Smooth muscle cell (in vitro differentiated cells): ENCODE measurements at regions not wholly inside any gene's neighbourhood (a gene's known extent, or its start where the extent isn't known, plus 50 kb on each side); places are given as distances from the start of the nearest gene placed in this dataset.

ENCODE experiments used
- DNase-seq: peaks from one replicate; lab custom pipeline; 2025; ENCODE audit not compliant: unreplicated experiment; lab: John Stamatoyannopoulos, UW
- H2AFZ ChIP-seq: fragments of 200-600 bp; sonication (generic); 2 replicates; pipeline ENCODE4 v1.6.0; 2016; ENCODE audit warnings: antibody characterized with exemption, low read depth, mild to moderate bottlenecking
- H3F3A ChIP-seq: fragments of 200-600 bp; sonication (generic); 2 replicates; pipeline ENCODE4 v1.6.0; 2017; ENCODE audit warnings: antibody characterized with exemption, low read depth
- H3K27ac ChIP-seq: fragments of 200-600 bp; sonication (generic); 2 replicates; pipeline ENCODE4 v1.5.1; 2016; ENCODE audit warnings: low read depth, mild to moderate bottlenecking
- H3K27me3 ChIP-seq: fragments of 200-600 bp; sonication (generic); 2 replicates; pipeline ENCODE4 v1.6.1; 2016; ENCODE audit warnings: low read depth, mild to moderate bottlenecking
- H3K36me3 ChIP-seq: fragments of 200-600 bp; sonication (generic); 2 replicates; pipeline ENCODE4 v1.5.1; 2016; ENCODE audit warnings: low read depth
- H3K4me1 ChIP-seq: fragments of 200-600 bp; sonication (generic); 2 replicates; pipeline ENCODE4 v1.5.1; 2016; ENCODE audit warnings: low read depth
- H3K4me2 ChIP-seq: fragments of 200-600 bp; sonication (generic); 2 replicates; pipeline ENCODE4 v1.6.0; 2016; ENCODE audit warnings: mild to moderate bottlenecking
- H3K4me3 ChIP-seq: fragments of 200-600 bp; sonication (generic); 2 replicates; pipeline ENCODE4 v1.5.1; 2016; ENCODE audit warnings: mild to moderate bottlenecking
- H3K79me2 ChIP-seq: fragments of 200-600 bp; sonication (generic); 2 replicates; pipeline ENCODE4 v1.6.0; 2016; ENCODE audit warnings: low read depth, mild to moderate bottlenecking
- H3K9ac ChIP-seq: fragments of 200-600 bp; sonication (generic); 2 replicates; pipeline ENCODE4 v1.6.0; 2016; ENCODE audit warnings: low read depth
- H3K9me3 ChIP-seq: fragments of 200-600 bp; sonication (generic); replicated peaks from 2 replicates; pipeline ENCODE4 v1.5.1; 2016; ENCODE audit warnings: low read depth
- H4K20me1 ChIP-seq: fragments of 200-600 bp; sonication (generic); 2 replicates; pipeline ENCODE4 v1.6.0; 2016; ENCODE audit warnings: low read depth
- CTCF ChIP-seq: fragments of 200-600 bp; sonication (generic); IDR thresholded peaks from 2 replicates; pipeline ENCODE4 v1.5.1; 2017; ENCODE audit warnings: borderline replicate concordance, mild to moderate bottlenecking, antibody characterized with exemption; ENCODE audit not compliant: insufficient read depth, poor library complexity, severe bottlenecking
- WGBS: methylation state at CpG from one replicate; pipeline ENCODE4 v1.1.7; 2016; ENCODE audit warnings: low lambda C conversion rate; 5-methylcytosine and 5-hydroxymethylcytosine counted together

DNA sequence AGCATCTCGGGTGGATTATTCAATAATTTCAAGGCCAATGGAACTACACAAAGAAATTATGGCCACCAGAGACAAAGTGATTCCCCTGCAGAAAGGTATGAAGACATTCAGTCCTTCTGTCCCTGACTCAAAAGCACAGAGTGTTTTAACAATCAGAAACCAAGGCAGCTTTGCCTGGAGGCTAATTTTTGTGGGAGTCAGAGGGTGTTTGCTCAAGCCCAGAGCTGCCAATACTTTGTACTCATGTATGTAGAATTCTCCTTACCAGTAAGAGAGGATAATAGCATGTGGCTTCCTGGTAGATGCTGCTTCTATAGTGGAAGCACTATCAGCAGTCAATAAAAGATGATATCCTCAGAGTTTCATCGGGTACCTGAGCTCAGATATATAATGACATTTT is 178.4 kb downstream of the KCNE4 start:
- H3K79me2 ChIP-seq = no peaks in the 10 kb centered on the region
- no peak overlapping the region for H3K9ac ChIP-seq
- peak overlapping the region; percentile 6 for H3K4me2 ChIP-seq
- no peak for DNase-seq
- 88% methylated on average over 2 of the region's 2 CpGs for WGBS
- no peaks in the 10 kb centered on the region for H3K9me3 ChIP-seq
- H3K27me3 ChIP-seq = no peaks in the 10 kb centered on the region
- no peak for TF ChIP-seq CTCF
- peak overlapping the region; percentile 26 for H2AFZ ChIP-seq
- no peak overlapping the region for H3K27ac ChIP-seq
- no peak overlapping the region for H3K4me3 ChIP-seq
- H3K4me1 ChIP-seq = no peaks in the 10 kb centered on the region
- H3K36me3 ChIP-seq = no peaks in the 10 kb centered on the region
- no peaks in the 10 kb centered on the region for H3F3A ChIP-seq
- no peaks in the 10 kb centered on the region for H4K20me1 ChIP-seq

DNA sequence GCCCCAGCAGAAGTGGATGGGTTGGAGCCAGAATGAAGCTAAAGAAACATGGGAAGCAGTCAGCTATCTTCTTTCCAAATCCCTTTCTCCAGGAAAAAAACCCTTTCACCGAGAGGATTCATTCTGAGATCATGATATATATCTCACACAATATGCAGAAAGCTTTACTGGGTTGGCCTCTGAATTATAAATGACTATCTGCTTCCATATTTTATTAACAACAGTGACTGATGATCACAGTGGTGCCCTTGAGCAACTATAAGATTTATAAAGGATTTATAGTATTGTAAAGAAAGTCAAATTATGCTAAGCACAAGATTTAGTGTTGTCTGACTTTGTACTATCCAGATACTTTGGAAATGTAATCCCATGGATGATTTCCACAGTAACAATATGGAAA is 180.3 kb downstream of the KCNE4 start:
- 65% methylated on average over 1 of the region's 1 CpG for WGBS
- H3K27ac ChIP-seq = no peak overlapping the region
- H4K20me1 ChIP-seq = no peaks in the 10 kb centered on the region
- no peaks in the 10 kb centered on the region for H3K36me3 ChIP-seq
- no peaks in the 10 kb centered on the region for H3F3A ChIP-seq
- H3K9me3 ChIP-seq = no peaks in the 10 kb centered on the region
- no peak overlapping the region for H3K4me2 ChIP-seq
- H3K79me2 ChIP-seq = no peaks in the 10 kb centered on the region
- no peaks in the 10 kb centered on the region for H3K27me3 ChIP-seq
- no peak for DNase-seq
- no peak overlapping the region for H2AFZ ChIP-seq
- no peaks in the 10 kb centered on the region for H3K4me1 ChIP-seq
- no peak overlapping the region for H3K9ac ChIP-seq
- no peak overlapping the region for H3K4me3 ChIP-seq
- TF ChIP-seq CTCF = no peak

- H3K4me2 ChIP-seq = no peak overlapping the region
- no peaks in the 10 kb centered on the region for H3K27me3 ChIP-seq
- H3K9me3 ChIP-seq = no peaks in the 10 kb centered on the region
- no peak overlapping the region for H2AFZ ChIP-seq
- H4K20me1 ChIP-seq = no peaks in the 10 kb centered on the region
- no peaks in the 10 kb centered on the region for H3K4me1 ChIP-seq
- no peak overlapping the region for H3K9ac ChIP-seq
- H3K79me2 ChIP-seq = no peaks in the 10 kb centered on the region
- no peak overlapping the region for H3K4me3 ChIP-seq
- no peak overlapping the region for H3K27ac ChIP-seq
- no peaks in the 10 kb centered on the region for H3K36me3 ChIP-seq
- H3F3A ChIP-seq = no peaks in the 10 kb centered on the region
- no peak for DNase-seq
- WGBS = 90% methylated on average over 2 of the region's 2 CpGs
- TF ChIP-seq CTCF = no peak
Measured at GRCh38 chr2:223232896-223233295, 180.9 kb downstream of the KCNE4 start.

GRCh38 chr2:223235986-223236385 is 184.0 kb downstream of the KCNE4 start:
- WGBS = 82% methylated on average over 2 of the region's 2 CpGs
- Histone ChIP-seq H3K79me2 (no peaks in the 10 kb centered on the region), H3K9ac (no peak overlapping the region), H3K4me1 (no peaks in the 10 kb centered on the region), H3K27ac (no peak overlapping the region), H3K27me3 (no peaks in the 10 kb centered on the region), H2AFZ (no peak overlapping the region), H3K36me3 (no peaks in the 10 kb centered on the region), H3K4me3 (no peak overlapping the region), H3F3A (no peaks in the 10 kb centered on the region), H3K9me3 (no peaks in the 10 kb centered on the region), H4K20me1 (no peaks in the 10 kb centered on the region), H3K4me2 (no peak overlapping the region)
- no peak for DNase-seq
- TF ChIP-seq CTCF = no peak
